GM18858 (cell line): ENCODE measurements at regions not wholly inside any gene's neighbourhood (a gene's known extent, or its start where the extent isn't known, plus 50 kb on each side); places are given as distances from the start of the nearest gene placed in this dataset.

Source experiments
- ATAC-seq: cut with Tn5 transposase; IDR thresholded peaks from one replicate; pipeline ENCODE4 v1.9.1; 2021; ENCODE audit not compliant: unreplicated experiment

GRCh38 chr9:13665418-13666066 is 386.1 kb upstream of the MPDZ start:
- ATAC-seq, result peak; percentile 47

GRCh38 chr9:13661014-13661413 is 381.5 kb upstream of the MPDZ start:
- peak; percentile 68 for ATAC-seq

GRCh38 chr9:13651969-13652663 is 372.6 kb upstream of the MPDZ start:
- ATAC-seq, result no peak

- ATAC-seq, result no peak
Observed at GRCh38 chr9:13651526-13651925, 372.0 kb upstream of the MPDZ start.

- ATAC-seq, result no peak
Observed at GRCh38 chr9:13648676-13649075, 369.2 kb upstream of the MPDZ start.

GRCh38 chr9:13648068-13648467 is 368.6 kb upstream of the MPDZ start:
- ATAC-seq, result no peak

- ATAC-seq, result no peak
Observed at GRCh38 chr9:13646500-13647021, 367.1 kb upstream of the MPDZ start.

GRCh38 chr9:13645557-13645956 is 366.1 kb upstream of the MPDZ start:
- ATAC-seq, result no peak

- no peak for ATAC-seq
Observed at GRCh38 chr9:13644675-13645074, 365.2 kb upstream of the MPDZ start.

GRCh38 chr9:13642646-13643045 is 363.2 kb upstream of the MPDZ start:
- ATAC-seq, result no peak

GRCh38 chr9:13629067-13629466 is 349.6 kb upstream of the MPDZ start:
- no peak for ATAC-seq

GRCh38 chr9:13628526-13628925 is 349.0 kb upstream of the MPDZ start:
- no peak for ATAC-seq

- no peak for ATAC-seq
Observed at GRCh38 chr9:13627502-13627901, 348.0 kb upstream of the MPDZ start.

- ATAC-seq, result no peak
Observed at GRCh38 chr9:13627071-13627470, 347.6 kb upstream of the MPDZ start.

GRCh38 chr9:13626601-13627000 is 347.1 kb upstream of the MPDZ start:
- ATAC-seq, result no peak

- ATAC-seq, result no peak
Observed at GRCh38 chr9:13621872-13622564, 342.5 kb upstream of the MPDZ start.

- no peak for ATAC-seq
Observed at GRCh38 chr9:13616491-13617035, 337.1 kb upstream of the MPDZ start.

GRCh38 chr9:13615660-13616490 is 336.4 kb upstream of the MPDZ start:
- no peak for ATAC-seq

GRCh38 chr9:13614060-13614459 is 334.6 kb upstream of the MPDZ start:
- no peak for ATAC-seq

GRCh38 chr9:13613296-13613695 is 333.8 kb upstream of the MPDZ start:
- no peak for ATAC-seq

GRCh38 chr9:13608451-13608850 is 329.0 kb upstream of the MPDZ start:
- no peak for ATAC-seq
